ENCODE measurements at regions not wholly inside any gene's neighbourhood (a gene's known extent, or its start where the extent isn't known, plus 50 kb on each side); places are given as distances from the start of the nearest gene placed in this dataset.
"Not testable (repeated sequence)": the region's sequence is repeated elsewhere in the genome, so short reads cannot be mapped to it uniquely, and the experiment has no call there.

GRCh38 chr10:65413001-65413400 lies 1512.8 kb upstream of the LRRTM3 start:
- Histone ChIP-seq H3K27me3 (ENCODE audit: control insufficient read depth in 5 of 5, insufficient read depth in 4 of 5, low read length in 5 of 5) (no peaks in the 10 kb centered on the region), H3K36me3 (ENCODE audit: control insufficient read depth in 5 of 5, insufficient read depth in 5 of 5, low read length in 5 of 5) (no peaks in the 10 kb centered on the region), H3K4me1 (ENCODE audit: control insufficient read depth in 5 of 5, insufficient read depth in 5 of 5, low read length in 5 of 5) (no peaks in the 10 kb centered on the region), H3K9ac (ENCODE audit: low read length in 5 of 5) (no peak overlapping the region), H3K4me3 (ENCODE audit: low read depth in 1 of 5, low read length in 5 of 5) (no peak overlapping the region), H3K9me3 (ENCODE audit: control insufficient read depth in 5 of 5, low read length in 5 of 5) (peaks cover 0 to 3% (median 2%) of the 10 kb centered on the region in 5 donors), H3K27ac (ENCODE audit: low read depth, low read length) (no peak overlapping the region)

GRCh38 chr10:65415318-65415717 lies 1510.5 kb upstream of the LRRTM3 start:
- Histone ChIP-seq H3K4me1 (ENCODE audit: control insufficient read depth in 5 of 5, insufficient read depth in 5 of 5, low read length in 5 of 5) (no peaks in the 10 kb centered on the region), H3K27ac (ENCODE audit: low read depth, low read length) (no peak overlapping the region), H3K4me3 (ENCODE audit: low read depth in 1 of 5, low read length in 5 of 5) (no peak overlapping the region), H3K9ac (ENCODE audit: low read length in 5 of 5) (no peak overlapping the region), H3K36me3 (ENCODE audit: control insufficient read depth in 5 of 5, insufficient read depth in 5 of 5, low read length in 5 of 5) (no peaks in the 10 kb centered on the region), H3K27me3 (ENCODE audit: control insufficient read depth in 5 of 5, insufficient read depth in 4 of 5, low read length in 5 of 5) (no peaks in the 10 kb centered on the region), H3K9me3 (ENCODE audit: control insufficient read depth in 5 of 5, low read length in 5 of 5) (peaks cover 0 to 3% (median 2%) of the 10 kb centered on the region in 5 donors)

- Histone ChIP-seq H3K27me3 (ENCODE audit: control insufficient read depth in 5 of 5, insufficient read depth in 4 of 5, low read length in 5 of 5) (no peaks in the 10 kb centered on the region), H3K4me1 (ENCODE audit: control insufficient read depth in 5 of 5, insufficient read depth in 5 of 5, low read length in 5 of 5) (no peaks in the 10 kb centered on the region), H3K9me3 (ENCODE audit: control insufficient read depth in 5 of 5, low read length in 5 of 5) (peaks cover 0 to 3% (median 2%) of the 10 kb centered on the region in 5 donors), H3K9ac (ENCODE audit: low read length in 5 of 5) (no peak overlapping the region), H3K36me3 (ENCODE audit: control insufficient read depth in 5 of 5, insufficient read depth in 5 of 5, low read length in 5 of 5) (no peaks in the 10 kb centered on the region), H3K4me3 (ENCODE audit: low read depth in 1 of 5, low read length in 5 of 5) (no peak overlapping the region), H3K27ac (ENCODE audit: low read depth, low read length) (no peak overlapping the region)
Measured at GRCh38 chr10:65416094-65416493, 1509.7 kb upstream of the LRRTM3 start.

- peaks cover 0 to 2% (median 0%) of the 10 kb centered on the region in 5 donors for H3K9me3 ChIP-seq (ENCODE audit: control insufficient read depth in 5 of 5, low read length in 5 of 5)
- H3K4me1 ChIP-seq (ENCODE audit: control insufficient read depth in 5 of 5, insufficient read depth in 5 of 5, low read length in 5 of 5), result no peaks in the 10 kb centered on the region
- H3K27me3 ChIP-seq (ENCODE audit: control insufficient read depth in 5 of 5, insufficient read depth in 4 of 5, low read length in 5 of 5), result no peaks in the 10 kb centered on the region
- H3K27ac ChIP-seq (ENCODE audit: low read depth, low read length), result no peak overlapping the region
- no peaks in the 10 kb centered on the region for H3K36me3 ChIP-seq (ENCODE audit: control insufficient read depth in 5 of 5, insufficient read depth in 5 of 5, low read length in 5 of 5)
- no peak overlapping the region for H3K9ac ChIP-seq (ENCODE audit: low read length in 5 of 5)
- H3K4me3 ChIP-seq (ENCODE audit: low read depth in 1 of 5, low read length in 5 of 5), result no peak overlapping the region
Measured at GRCh38 chr10:65419629-65420028, 1506.2 kb upstream of the LRRTM3 start.

GRCh38 chr10:65423043-65423442 lies 1502.8 kb upstream of the LRRTM3 start:
- Histone ChIP-seq H3K4me3 (ENCODE audit: low read depth in 1 of 5, low read length in 5 of 5) (no peak overlapping the region), H3K27me3 (ENCODE audit: control insufficient read depth in 5 of 5, insufficient read depth in 4 of 5, low read length in 5 of 5) (no peaks in the 10 kb centered on the region), H3K36me3 (ENCODE audit: control insufficient read depth in 5 of 5, insufficient read depth in 5 of 5, low read length in 5 of 5) (no peaks in the 10 kb centered on the region), H3K27ac (ENCODE audit: low read depth, low read length) (no peak overlapping the region), H3K4me1 (ENCODE audit: control insufficient read depth in 5 of 5, insufficient read depth in 5 of 5, low read length in 5 of 5) (no peaks in the 10 kb centered on the region), H3K9ac (ENCODE audit: low read length in 5 of 5) (no peak overlapping the region), H3K9me3 (ENCODE audit: control insufficient read depth in 5 of 5, low read length in 5 of 5) (no peaks in the 10 kb centered on the region)

- H3K4me3 ChIP-seq (ENCODE audit: low read depth in 1 of 5, low read length in 5 of 5); H3K9me3 ChIP-seq (ENCODE audit: control insufficient read depth in 5 of 5, low read length in 5 of 5); H3K27ac ChIP-seq (ENCODE audit: low read depth, low read length); H3K27me3 ChIP-seq (ENCODE audit: control insufficient read depth in 5 of 5, insufficient read depth in 4 of 5, low read length in 5 of 5); H3K36me3 ChIP-seq (ENCODE audit: control insufficient read depth in 5 of 5, insufficient read depth in 5 of 5, low read length in 5 of 5); H3K4me1 ChIP-seq (ENCODE audit: control insufficient read depth in 5 of 5, insufficient read depth in 5 of 5, low read length in 5 of 5); H3K9ac ChIP-seq (ENCODE audit: low read length in 5 of 5): not testable (repeated sequence)
Measured at GRCh38 chr10:65429381-65429780, 1496.5 kb upstream of the LRRTM3 start.

- H3K36me3 ChIP-seq (ENCODE audit: control insufficient read depth in 5 of 5, insufficient read depth in 5 of 5, low read length in 5 of 5), result no peaks in the 10 kb centered on the region
- no peaks in the 10 kb centered on the region for H3K27me3 ChIP-seq (ENCODE audit: control insufficient read depth in 5 of 5, insufficient read depth in 4 of 5, low read length in 5 of 5)
- H3K9me3 ChIP-seq (ENCODE audit: control insufficient read depth in 5 of 5, low read length in 5 of 5), result no peaks in the 10 kb centered on the region
- H3K4me1 ChIP-seq (ENCODE audit: control insufficient read depth in 5 of 5, insufficient read depth in 5 of 5, low read length in 5 of 5), result no peaks in the 10 kb centered on the region
- H3K27ac ChIP-seq (ENCODE audit: low read depth, low read length), result no peak overlapping the region
- H3K9ac ChIP-seq (ENCODE audit: low read length in 5 of 5), result no peak overlapping the region
- H3K4me3 ChIP-seq (ENCODE audit: low read depth in 1 of 5, low read length in 5 of 5), result no peak overlapping the region
Measured at GRCh38 chr10:65430979-65431378, 1494.9 kb upstream of the LRRTM3 start.

GRCh38 chr10:65470986-65471385 lies 1454.8 kb upstream of the LRRTM3 start:
- no peak overlapping the region for H3K9ac ChIP-seq (ENCODE audit: low read length in 5 of 5)
- no peaks in the 10 kb centered on the region for H3K27me3 ChIP-seq (ENCODE audit: control insufficient read depth in 5 of 5, insufficient read depth in 4 of 5, low read length in 5 of 5)

GRCh38 chr10:65482848-65483247 lies 1443.0 kb upstream of the LRRTM3 start:
- Histone ChIP-seq H3K27ac (ENCODE audit: low read depth, low read length) (no peak overlapping the region), H3K9me3 (ENCODE audit: control insufficient read depth in 5 of 5, low read length in 5 of 5) (no peaks in the 10 kb centered on the region), H3K36me3 (ENCODE audit: control insufficient read depth in 5 of 5, insufficient read depth in 5 of 5, low read length in 5 of 5) (no peaks in the 10 kb centered on the region), H3K4me3 (ENCODE audit: low read depth in 1 of 5, low read length in 5 of 5) (no peak overlapping the region), H3K9ac (ENCODE audit: low read length in 5 of 5) (no peak overlapping the region), H3K4me1 (ENCODE audit: control insufficient read depth in 5 of 5, insufficient read depth in 5 of 5, low read length in 5 of 5) (no peaks in the 10 kb centered on the region), H3K27me3 (ENCODE audit: control insufficient read depth in 5 of 5, insufficient read depth in 4 of 5, low read length in 5 of 5) (no peaks in the 10 kb centered on the region)

More at GRCh38 chr10:65470986-65471385, 1454.8 kb upstream of the LRRTM3 start:
- Histone ChIP-seq H3K4me3 (ENCODE audit: low read depth in 1 of 5, low read length in 5 of 5) (no peak overlapping the region), H3K27ac (ENCODE audit: low read depth, low read length) (no peak overlapping the region), H3K9me3 (ENCODE audit: control insufficient read depth in 5 of 5, low read length in 5 of 5) (peaks cover 0 to 3% (median 0%) of the 10 kb centered on the region in 5 donors), H3K4me1 (ENCODE audit: control insufficient read depth in 5 of 5, insufficient read depth in 5 of 5, low read length in 5 of 5) (no peaks in the 10 kb centered on the region), H3K36me3 (ENCODE audit: control insufficient read depth in 5 of 5, insufficient read depth in 5 of 5, low read length in 5 of 5) (no peaks in the 10 kb centered on the region)

GRCh38 chr10:65491799-65492198 lies 1434.0 kb upstream of the LRRTM3 start:
- Histone ChIP-seq H3K36me3 (ENCODE audit: control insufficient read depth in 5 of 5, insufficient read depth in 5 of 5, low read length in 5 of 5) (no peaks in the 10 kb centered on the region), H3K4me3 (ENCODE audit: low read depth in 1 of 5, low read length in 5 of 5) (no peak overlapping the region), H3K9ac (ENCODE audit: low read length in 5 of 5) (no peak overlapping the region), H3K9me3 (ENCODE audit: control insufficient read depth in 5 of 5, low read length in 5 of 5) (no peaks in the 10 kb centered on the region), H3K4me1 (ENCODE audit: control insufficient read depth in 5 of 5, insufficient read depth in 5 of 5, low read length in 5 of 5) (no peaks in the 10 kb centered on the region), H3K27me3 (ENCODE audit: control insufficient read depth in 5 of 5, insufficient read depth in 4 of 5, low read length in 5 of 5) (no peaks in the 10 kb centered on the region), H3K27ac (ENCODE audit: low read depth, low read length) (no peak overlapping the region)

GRCh38 chr10:65496541-65496940 lies 1429.3 kb upstream of the LRRTM3 start:
- Histone ChIP-seq H3K27me3 (ENCODE audit: control insufficient read depth in 5 of 5, insufficient read depth in 4 of 5, low read length in 5 of 5) (no peaks in the 10 kb centered on the region), H3K9ac (ENCODE audit: low read length in 5 of 5) (no peak overlapping the region), H3K4me1 (ENCODE audit: control insufficient read depth in 5 of 5, insufficient read depth in 5 of 5, low read length in 5 of 5) (no peaks in the 10 kb centered on the region), H3K36me3 (ENCODE audit: control insufficient read depth in 5 of 5, insufficient read depth in 5 of 5, low read length in 5 of 5) (no peaks in the 10 kb centered on the region), H3K4me3 (ENCODE audit: low read depth in 1 of 5, low read length in 5 of 5) (no peak overlapping the region), H3K9me3 (ENCODE audit: control insufficient read depth in 5 of 5, low read length in 5 of 5) (no peaks in the 10 kb centered on the region), H3K27ac (ENCODE audit: low read depth, low read length) (no peak overlapping the region)
